Spleen (tissue), 11 donors: ENCODE measurements at regions not wholly inside any gene's neighbourhood (a gene's known extent, or its start where the extent isn't known, plus 50 kb on each side); places are given as distances from the start of the nearest gene placed in this dataset.

Experiments
- DNase-seq: peaks from one replicate; pipeline ENCODE4 v3.0.0-alpha.2; 2020
- H3K27ac ChIP-seq, 8 donors: fragments of 200-600 bp; sonication (generic) in 7 of 8; 1 replicate in 4 of 8; 2 replicates in 4 of 8; pipeline versions ENCODE4 v1.5.0 to v1.8.0; 2016 to 2021; ENCODE audit warnings: inconsistent platforms in 4 of 8, mild to moderate bottlenecking in 4 of 8, moderate library complexity in 1 of 8
- H3K27me3 ChIP-seq, 7 donors: fragments of 200-600 bp; sonication (generic) in 6 of 7; replicated peaks in 1 of 7; 1 replicate in 4 of 7; 2 replicates in 3 of 7; pipeline versions ENCODE4 v1.5.0 to v1.8.0; 2016 to 2021; ENCODE audit warnings: inconsistent platforms in 3 of 7, mild to moderate bottlenecking in 1 of 7
- H3K36me3 ChIP-seq, 6 donors: fragments of 200-600 bp; sonication (generic) in 5 of 6; 1 replicate in 4 of 6; 2 replicates in 2 of 6; pipeline versions ENCODE4 v1.5.0 to v1.8.0; 2016 to 2021; ENCODE audit warnings: inconsistent platforms in 2 of 6
- H3K4me1 ChIP-seq, 6 donors: fragments of 200-600 bp; sonication (generic) in 5 of 6; 1 replicate in 3 of 6; 2 replicates in 3 of 6; pipeline versions ENCODE4 v1.5.0 to v1.8.0; 2016 to 2021; ENCODE audit warnings: inconsistent platforms in 3 of 6
- H3K4me3 ChIP-seq, 8 donors: fragments of 200-600 bp; sonication (generic) in 7 of 8; 1 replicate in 4 of 8; 2 replicates in 4 of 8; pipeline versions ENCODE4 v1.5.0 to v1.8.0; 2016 to 2021; ENCODE audit warnings: inconsistent platforms in 4 of 8, mild to moderate bottlenecking in 4 of 8, moderate library complexity in 2 of 8
- H3K9me3 ChIP-seq, 8 donors: fragments of 200-600 bp; sonication (generic) in 7 of 8; 1 replicate in 4 of 8; 2 replicates in 4 of 8; pipeline versions ENCODE4 v1.5.0 to v1.8.0; 2016 to 2021; ENCODE audit warnings: inconsistent platforms in 4 of 8
- POLR2A ChIP-seq, 3 donors: fragments of 450-650 bp; IDR thresholded peaks; one replicate each; pipeline ENCODE4 v1.5.1; 2017; ENCODE audit warnings: antibody characterized with exemption in 3 of 3, mild to moderate bottlenecking in 1 of 3
- POLR2AphosphoS5 ChIP-seq, 3 donors: sonication (generic); formaldehyde crosslinking; IDR thresholded peaks; one replicate each; pipeline ENCODE4 v1.5.1; 2017; ENCODE audit warnings: antibody characterized with exemption in 3 of 3
- WGBS, 5 donors: extraction: QIAGEN DNeasy Blood & Tissue Kit in 3 of 5; methylation state at CpG; one replicate each; pipeline versions ENCODE4 v1.1.5 to v1.1.7; 2013 to 2018; 5-methylcytosine and 5-hydroxymethylcytosine counted together
- intact Hi-C: fragments of 100-400 bp; cut with DNase I; formaldehyde crosslinking; loops from one replicate; pipeline ENCODE4 v1.15.0; 2023; ENCODE audit warnings: low total_unique reads
- TF ChIP-seq, protein P1 (sequence below), 11 experiments: fragments of 200-600 bp in 7 of 11; fragments of 450-650 bp in 4 of 11; sonication (generic) in 4 of 11; IDR thresholded peaks in 8 of 11; conservative IDR thresholded peaks in 3 of 11; 1 replicate in 7 of 11; 2 replicates in 4 of 11; pipeline versions ENCODE4 v1.4.0 to v1.8.0; 2016 to 2021; ENCODE audit warnings: antibody characterized with exemption in 11 of 11, inconsistent platforms in 4 of 11, mild to moderate bottlenecking in 1 of 11
- donor health status: healthy with polysubstance abuse.
- donor health status: DM: no; HTN: no; CAD: no; lungs with moderate emphysema.
- donor health status: DM: no; HTN: no; CAD: no.
- donor health status: Bipolar disorder and iron deficiency.
- donor health status: healthy.
- donor health status: DM: no; HTN: no; CAD: no.
- donor health status: DM: yes; HTN: yes; CAD: no.

DNA sequence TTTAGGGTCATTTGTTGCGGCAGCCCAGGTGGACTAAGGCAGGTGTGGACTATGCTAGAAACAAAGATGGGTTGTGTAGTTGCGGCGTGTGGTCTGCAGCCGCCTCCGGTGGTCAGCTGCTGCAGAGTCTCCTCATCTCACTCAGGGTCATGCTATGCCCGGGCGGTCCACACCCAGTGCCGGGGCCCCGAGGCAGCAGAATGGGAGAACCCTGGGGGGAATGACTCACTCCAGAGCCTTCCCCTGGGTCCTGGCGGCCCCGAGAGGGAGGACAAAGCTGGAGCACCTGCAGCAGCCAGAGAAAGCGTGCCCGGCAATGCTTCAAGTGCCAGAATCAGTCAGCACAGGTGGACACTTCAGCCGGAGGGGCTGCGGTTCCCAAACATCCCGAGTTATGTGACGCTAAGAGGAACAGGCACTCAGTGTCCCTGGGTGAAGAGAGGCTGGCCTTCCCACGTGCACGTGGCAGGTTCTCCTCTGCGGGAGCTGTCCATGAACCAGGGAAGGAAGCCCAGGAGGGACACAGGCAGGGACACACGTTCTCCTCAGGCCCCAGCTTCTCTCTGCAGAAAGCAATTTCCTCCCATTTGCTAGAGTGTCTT is 289.6 kb upstream of the B3GAT1 start:
- H3K4me3 ChIP-seq: no peak overlapping the region
- 59 to 81% (median 73%) methylated on average over 15 to 21 of the region's 21 CpGs for WGBS, 5 donors
- H3K27me3 ChIP-seq: peaks cover 0 to 37% (median 0%) of the 10 kb centered on the region in 7 donors
- H3K4me1 ChIP-seq: no peaks in the 10 kb centered on the region
- no peak overlapping the region for H3K27ac ChIP-seq
- no peaks in the 10 kb centered on the region for H3K36me3 ChIP-seq
- intact Hi-C loops: no loop called here
- H3K9me3 ChIP-seq: no peaks in the 10 kb centered on the region
- peak; percentile 40 for DNase-seq
- no peak for TF ChIP-seq POLR2A (IDR thresholded peaks at IDR 0.05)
- TF ChIP-seq, protein P1, sequence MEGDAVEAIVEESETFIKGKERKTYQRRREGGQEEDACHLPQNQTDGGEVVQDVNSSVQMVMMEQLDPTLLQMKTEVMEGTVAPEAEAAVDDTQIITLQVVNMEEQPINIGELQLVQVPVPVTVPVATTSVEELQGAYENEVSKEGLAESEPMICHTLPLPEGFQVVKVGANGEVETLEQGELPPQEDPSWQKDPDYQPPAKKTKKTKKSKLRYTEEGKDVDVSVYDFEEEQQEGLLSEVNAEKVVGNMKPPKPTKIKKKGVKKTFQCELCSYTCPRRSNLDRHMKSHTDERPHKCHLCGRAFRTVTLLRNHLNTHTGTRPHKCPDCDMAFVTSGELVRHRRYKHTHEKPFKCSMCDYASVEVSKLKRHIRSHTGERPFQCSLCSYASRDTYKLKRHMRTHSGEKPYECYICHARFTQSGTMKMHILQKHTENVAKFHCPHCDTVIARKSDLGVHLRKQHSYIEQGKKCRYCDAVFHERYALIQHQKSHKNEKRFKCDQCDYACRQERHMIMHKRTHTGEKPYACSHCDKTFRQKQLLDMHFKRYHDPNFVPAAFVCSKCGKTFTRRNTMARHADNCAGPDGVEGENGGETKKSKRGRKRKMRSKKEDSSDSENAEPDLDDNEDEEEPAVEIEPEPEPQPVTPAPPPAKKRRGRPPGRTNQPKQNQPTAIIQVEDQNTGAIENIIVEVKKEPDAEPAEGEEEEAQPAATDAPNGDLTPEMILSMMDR (IDR thresholded peaks at IDR 0.05 in 8 of 11, conservative IDR thresholded peaks at IDR 0.05 in 3 of 11): no peak

DNA sequence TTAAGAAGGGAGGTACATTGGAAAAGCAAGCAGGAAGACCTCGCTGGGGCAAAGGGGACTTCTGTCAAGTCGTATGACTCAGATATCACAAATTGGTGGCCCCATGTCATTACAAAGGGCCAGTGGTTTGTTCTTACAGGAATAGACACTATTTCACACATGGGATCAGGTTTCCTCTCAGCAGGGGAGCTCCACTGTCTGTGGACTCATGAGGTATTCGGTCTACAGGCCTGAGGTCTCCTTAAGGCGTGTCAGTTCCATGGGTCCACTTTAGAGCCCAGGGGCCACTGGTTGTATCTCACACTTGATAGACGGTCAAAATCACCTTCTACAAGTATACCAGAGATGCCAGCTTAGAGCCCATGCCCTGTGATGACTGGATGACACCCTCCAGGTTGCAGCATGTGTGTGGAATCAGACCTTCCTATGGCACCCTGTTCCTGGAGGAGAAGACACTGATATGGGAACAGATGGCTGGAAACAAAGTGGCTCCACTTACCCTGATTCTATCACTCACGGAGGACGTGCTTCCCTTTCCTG is 288.1 kb upstream of the B3GAT1 start:
- intact Hi-C loops: no loop called here
- no peaks in the 10 kb centered on the region for H3K9me3 ChIP-seq
- H3K27me3 ChIP-seq: peaks cover 0 to 37% (median 0%) of the 10 kb centered on the region in 7 donors
- H3K4me1 ChIP-seq: no peaks in the 10 kb centered on the region
- H3K36me3 ChIP-seq: no peaks in the 10 kb centered on the region
- DNase-seq: no peak
- WGBS, 5 donors: 64 to 77% (median 72%) methylated on average over 6 to 7 of the region's 7 CpGs
- no peak overlapping the region for H3K27ac ChIP-seq
- no peak overlapping the region for H3K4me3 ChIP-seq
- TF ChIP-seq POLR2AphosphoS5 (IDR thresholded peaks at IDR 0.05) (no peak), POLR2A (IDR thresholded peaks at IDR 0.05) (no peak)
- TF ChIP-seq, protein P1 (IDR thresholded peaks at IDR 0.05 in 8 of 11, conservative IDR thresholded peaks at IDR 0.05 in 3 of 11): no peak

DNA sequence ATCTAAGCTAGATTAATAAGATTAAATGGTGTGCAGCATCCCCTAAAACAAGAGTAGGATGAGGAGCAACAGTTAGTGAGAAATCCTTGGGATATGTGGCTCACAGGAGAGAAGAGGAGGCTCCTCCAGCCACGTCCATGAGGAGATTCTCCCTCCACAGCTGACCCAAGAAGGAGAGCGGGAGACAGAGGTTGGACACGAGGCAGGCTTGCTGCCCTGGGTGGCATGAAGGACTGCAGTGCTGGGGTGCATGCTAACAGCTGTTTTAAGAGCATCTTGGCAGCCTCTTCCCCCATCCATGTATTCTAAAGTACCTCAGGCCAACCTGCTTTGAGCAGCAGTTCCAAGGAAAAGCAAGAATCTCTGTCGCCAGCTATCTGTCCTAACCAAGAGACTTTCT is 284.4 kb upstream of the B3GAT1 start:
- TF ChIP-seq, protein P1 (IDR thresholded peaks at IDR 0.05 in 8 of 11, conservative IDR thresholded peaks at IDR 0.05 in 3 of 11): no peak
- TF ChIP-seq POLR2AphosphoS5 (IDR thresholded peaks at IDR 0.05) (no peak), POLR2A (IDR thresholded peaks at IDR 0.05) (no peak)
- Histone ChIP-seq H3K36me3 (no peaks in the 10 kb centered on the region), H3K9me3 (no peaks in the 10 kb centered on the region), H3K4me3 (no peak overlapping the region), H3K27me3 (peaks cover 0 to 20% (median 0%) of the 10 kb centered on the region in 7 donors), H3K27ac (no peak overlapping the region), H3K4me1 (no peaks in the 10 kb centered on the region)
- DNase-seq: no peak
- intact Hi-C loops: no loop called here
- WGBS, 5 donors: 49 to 74% (median 62%) methylated on average over 4 of the region's 4 CpGs

DNA sequence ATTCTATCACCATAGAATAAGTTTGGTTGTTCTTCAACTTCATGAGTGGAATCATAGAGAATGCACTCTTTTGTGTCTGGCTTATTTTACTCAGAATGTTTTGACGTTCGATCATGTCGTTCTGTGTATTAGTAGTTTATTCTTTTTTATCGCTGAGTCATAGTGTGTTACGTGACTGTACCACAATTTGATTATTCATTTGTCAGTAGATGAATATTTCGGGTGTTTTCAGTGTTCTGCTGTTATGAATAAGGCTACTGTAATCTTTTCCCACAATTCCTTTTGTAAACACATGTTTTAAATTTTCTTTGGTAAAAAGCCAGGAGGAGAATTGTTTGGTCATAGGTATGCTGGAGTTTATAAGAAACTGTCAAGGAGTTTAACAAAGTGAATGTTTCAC is 279.9 kb upstream of the B3GAT1 start:
- intact Hi-C loops: no loop called here
- Histone ChIP-seq H3K27ac (no peak overlapping the region), H3K9me3 (no peaks in the 10 kb centered on the region), H3K27me3 (peaks cover 0 to 32% (median 0%) of the 10 kb centered on the region in 7 donors), H3K4me3 (no peak overlapping the region), H3K36me3 (no peaks in the 10 kb centered on the region), H3K4me1 (no peaks in the 10 kb centered on the region)
- WGBS, 5 donors: 79 to 86% (median 81%) methylated on average over 6 of the region's 6 CpGs
- DNase-seq: no peak
- TF ChIP-seq, protein P1 (IDR thresholded peaks at IDR 0.05 in 8 of 11, conservative IDR thresholded peaks at IDR 0.05 in 3 of 11): no peak
- TF ChIP-seq POLR2A (IDR thresholded peaks at IDR 0.05) (no peak), POLR2AphosphoS5 (IDR thresholded peaks at IDR 0.05) (no peak)
